Stimulated activated naive CD4-positive, alpha-beta T cell treated with Interleukin-2 at 50 U/mL for 16 hours (primary cell): ENCODE measurements at regions not wholly inside any gene's neighbourhood (a gene's known extent, or its start where the extent isn't known, plus 50 kb on each side); places are given as distances from the start of the nearest gene placed in this dataset.
"Not testable (repeated sequence)": the region's sequence is repeated elsewhere in the genome, so short reads cannot be mapped to it uniquely, and the experiment has no call there.

Experiments used
- DNase-seq: peaks from one replicate; lab custom pipeline; 2025; lab: John Stamatoyannopoulos, UW

GRCh38 chr7:68823996-68824780 is 774.1 kb upstream of the AUTS2 start:
- DNase-seq, result no peak

GRCh38 chr7:68828575-68828974 is 769.7 kb upstream of the AUTS2 start:
- no peak for DNase-seq

- no peak for DNase-seq
Measured at GRCh38 chr7:68833422-68833821, 764.9 kb upstream of the AUTS2 start.

GRCh38 chr7:68839014-68839413 is 759.3 kb upstream of the AUTS2 start:
- no peak for DNase-seq

- no peak for DNase-seq
Measured at GRCh38 chr7:68840991-68841390, 757.3 kb upstream of the AUTS2 start.

- not testable (repeated sequence) for DNase-seq
Measured at GRCh38 chr7:68843985-68844384, 754.3 kb upstream of the AUTS2 start.

GRCh38 chr7:68846811-68847325 is 751.4 kb upstream of the AUTS2 start:
- no peak for DNase-seq

GRCh38 chr7:68853254-68853653 is 745.0 kb upstream of the AUTS2 start:
- no peak for DNase-seq

- DNase-seq, result no peak
Measured at GRCh38 chr7:68857571-68857970, 740.7 kb upstream of the AUTS2 start.

GRCh38 chr7:68858497-68858896 is 739.8 kb upstream of the AUTS2 start:
- no peak for DNase-seq

GRCh38 chr7:68861171-68861570 is 737.1 kb upstream of the AUTS2 start:
- no peak for DNase-seq

- no peak for DNase-seq
Measured at GRCh38 chr7:68862261-68862660, 736.0 kb upstream of the AUTS2 start.

GRCh38 chr7:68862736-68863135 is 735.5 kb upstream of the AUTS2 start:
- DNase-seq, result no peak

GRCh38 chr7:68865351-68866199 is 732.7 kb upstream of the AUTS2 start:
- DNase-seq, result no peak

GRCh38 chr7:68866200-68866570 is 732.1 kb upstream of the AUTS2 start:
- DNase-seq, result no peak

- DNase-seq, result not testable (repeated sequence)
Measured at GRCh38 chr7:68866721-68867120, 731.6 kb upstream of the AUTS2 start.

GRCh38 chr7:68868978-68869377 is 729.3 kb upstream of the AUTS2 start:
- no peak for DNase-seq

GRCh38 chr7:68873616-68874015 is 724.7 kb upstream of the AUTS2 start:
- no peak for DNase-seq

GRCh38 chr7:68875857-68876256 is 722.4 kb upstream of the AUTS2 start:
- no peak for DNase-seq

- DNase-seq, result not testable (repeated sequence)
Measured at GRCh38 chr7:68887116-68887515, 711.2 kb upstream of the AUTS2 start.

- DNase-seq, result no peak
Measured at GRCh38 chr7:68888971-68889385, 709.3 kb upstream of the AUTS2 start.

- no peak for DNase-seq
Measured at GRCh38 chr7:68892236-68892635, 706.0 kb upstream of the AUTS2 start.

GRCh38 chr7:68893411-68893810 is 704.9 kb upstream of the AUTS2 start:
- no peak for DNase-seq
